ENCODE measurements at regions not wholly inside any gene's neighbourhood (a gene's known extent, or its start where the extent isn't known, plus 50 kb on each side); places are given as distances from the start of the nearest gene placed in this dataset.

DNA sequence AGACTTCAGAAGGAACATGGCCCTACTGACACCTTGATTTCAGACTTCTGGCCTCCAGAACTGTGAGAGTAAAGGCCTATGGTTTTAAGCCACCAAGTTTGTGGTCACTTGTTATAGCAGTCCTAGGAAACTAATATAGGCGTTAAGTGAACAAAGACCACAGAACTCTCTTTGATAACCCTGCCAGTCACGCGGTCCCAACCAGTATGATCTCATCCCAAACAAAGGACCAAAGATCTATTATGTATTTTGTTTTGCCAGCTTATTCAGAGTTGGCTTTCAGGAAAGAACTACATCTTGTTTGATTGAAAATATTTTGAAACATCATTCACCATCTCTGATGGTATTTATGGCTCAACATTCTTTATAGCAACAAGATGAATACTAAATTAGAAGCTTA is 294.4 kb upstream of the SLCO3A1 start:
- TF ChIP-seq CTCF (IDR thresholded peaks at IDR 0.05) (no peak), POLR2A (IDR thresholded peaks at IDR 0.05) (no peak)

All from body of pancreas (tissue), 4 donors.